Prostate gland (tissue), 2 donors: ENCODE measurements at regions not wholly inside any gene's neighbourhood (a gene's known extent, or its start where the extent isn't known, plus 50 kb on each side); places are given as distances from the start of the nearest gene placed in this dataset.
"Not testable (repeated sequence)": the region's sequence is repeated elsewhere in the genome, so short reads cannot be mapped to it uniquely, and the experiment has no call there.

ENCODE experiments used
- POLR2AphosphoS5 ChIP-seq: sonication (generic); formaldehyde crosslinking; IDR thresholded peaks from one replicate; pipeline ENCODE4 v1.6.1; 2017; ENCODE audit warnings: antibody characterized with exemption
- TF ChIP-seq, protein P1 (sequence below), 4 experiments: fragments of 200-600 bp in 2 of 4; fragments of 450-650 bp in 2 of 4; sonication (generic) in 2 of 4; IDR thresholded peaks; 1 replicate in 3 of 4; 2 replicates in 1 of 4; pipeline ENCODE4 v1.5.1; 2016 to 2019; ENCODE audit warnings: antibody characterized with exemption in 4 of 4, mild to moderate bottlenecking in 2 of 4, moderate library complexity in 2 of 4

- TF ChIP-seq, protein P1, sequence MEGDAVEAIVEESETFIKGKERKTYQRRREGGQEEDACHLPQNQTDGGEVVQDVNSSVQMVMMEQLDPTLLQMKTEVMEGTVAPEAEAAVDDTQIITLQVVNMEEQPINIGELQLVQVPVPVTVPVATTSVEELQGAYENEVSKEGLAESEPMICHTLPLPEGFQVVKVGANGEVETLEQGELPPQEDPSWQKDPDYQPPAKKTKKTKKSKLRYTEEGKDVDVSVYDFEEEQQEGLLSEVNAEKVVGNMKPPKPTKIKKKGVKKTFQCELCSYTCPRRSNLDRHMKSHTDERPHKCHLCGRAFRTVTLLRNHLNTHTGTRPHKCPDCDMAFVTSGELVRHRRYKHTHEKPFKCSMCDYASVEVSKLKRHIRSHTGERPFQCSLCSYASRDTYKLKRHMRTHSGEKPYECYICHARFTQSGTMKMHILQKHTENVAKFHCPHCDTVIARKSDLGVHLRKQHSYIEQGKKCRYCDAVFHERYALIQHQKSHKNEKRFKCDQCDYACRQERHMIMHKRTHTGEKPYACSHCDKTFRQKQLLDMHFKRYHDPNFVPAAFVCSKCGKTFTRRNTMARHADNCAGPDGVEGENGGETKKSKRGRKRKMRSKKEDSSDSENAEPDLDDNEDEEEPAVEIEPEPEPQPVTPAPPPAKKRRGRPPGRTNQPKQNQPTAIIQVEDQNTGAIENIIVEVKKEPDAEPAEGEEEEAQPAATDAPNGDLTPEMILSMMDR (IDR thresholded peaks at IDR 0.05): not testable (repeated sequence)
- not testable (repeated sequence) for TF ChIP-seq POLR2AphosphoS5
Measured at GRCh38 chr6:28800647-28801046, 123.1 kb downstream of the TRIM27 start.
